MM.1S (cell line): ENCODE measurements at regions not wholly inside any gene's neighbourhood (a gene's known extent, or its start where the extent isn't known, plus 50 kb on each side); places are given as distances from the start of the nearest gene placed in this dataset.

Experiments used
- EZH2phosphoT487 ChIP-seq: fragments of 300-600 bp; sonication (generic); IDR thresholded peaks from 2 replicates; pipeline ENCODE4 v1.6.1; 2018; ENCODE audit warnings: antibody characterized with exemption, low read length
- TF ChIP-seq, protein P1 (sequence below): fragments of 300-600 bp; sonication (generic); IDR thresholded peaks from 2 replicates; pipeline ENCODE4 v1.5.1; 2016; ENCODE audit warnings: antibody characterized with exemption, low read length, mixed read lengths

DNA sequence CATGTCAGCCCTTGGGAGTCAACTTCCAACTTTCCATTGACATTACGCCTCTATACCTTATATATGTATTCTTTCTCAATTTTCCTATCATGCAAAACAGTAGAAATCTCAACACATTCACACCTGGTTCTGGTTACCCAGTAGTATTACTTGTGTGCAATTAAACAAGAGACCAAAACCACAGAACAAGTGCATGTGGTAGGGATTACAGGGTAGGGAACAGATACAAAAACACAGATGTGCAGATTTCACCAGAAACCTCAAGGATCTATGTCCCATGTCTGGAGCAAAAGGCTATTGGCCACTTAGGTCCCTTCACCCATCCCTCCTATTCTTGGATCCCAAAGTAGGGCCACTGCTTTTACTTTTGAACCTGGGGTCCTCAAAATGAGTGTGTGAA is 143.6 kb upstream of the ZCCHC13 start:
- TF ChIP-seq EZH2phosphoT487 = no peak
- TF ChIP-seq, protein P1, sequence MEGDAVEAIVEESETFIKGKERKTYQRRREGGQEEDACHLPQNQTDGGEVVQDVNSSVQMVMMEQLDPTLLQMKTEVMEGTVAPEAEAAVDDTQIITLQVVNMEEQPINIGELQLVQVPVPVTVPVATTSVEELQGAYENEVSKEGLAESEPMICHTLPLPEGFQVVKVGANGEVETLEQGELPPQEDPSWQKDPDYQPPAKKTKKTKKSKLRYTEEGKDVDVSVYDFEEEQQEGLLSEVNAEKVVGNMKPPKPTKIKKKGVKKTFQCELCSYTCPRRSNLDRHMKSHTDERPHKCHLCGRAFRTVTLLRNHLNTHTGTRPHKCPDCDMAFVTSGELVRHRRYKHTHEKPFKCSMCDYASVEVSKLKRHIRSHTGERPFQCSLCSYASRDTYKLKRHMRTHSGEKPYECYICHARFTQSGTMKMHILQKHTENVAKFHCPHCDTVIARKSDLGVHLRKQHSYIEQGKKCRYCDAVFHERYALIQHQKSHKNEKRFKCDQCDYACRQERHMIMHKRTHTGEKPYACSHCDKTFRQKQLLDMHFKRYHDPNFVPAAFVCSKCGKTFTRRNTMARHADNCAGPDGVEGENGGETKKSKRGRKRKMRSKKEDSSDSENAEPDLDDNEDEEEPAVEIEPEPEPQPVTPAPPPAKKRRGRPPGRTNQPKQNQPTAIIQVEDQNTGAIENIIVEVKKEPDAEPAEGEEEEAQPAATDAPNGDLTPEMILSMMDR = no peak
